Endodermal cell (in vitro differentiated cells): ENCODE measurements at regions not wholly inside any gene's neighbourhood (a gene's known extent, or its start where the extent isn't known, plus 50 kb on each side); places are given as distances from the start of the nearest gene placed in this dataset.
"Not testable (repeated sequence)": the region's sequence is repeated elsewhere in the genome, so short reads cannot be mapped to it uniquely, and the experiment has no call there.

Source experiments
- DNase-seq: peaks from one replicate; pipeline ENCODE4 v3.0.0-alpha.2; 2017
- H3K27ac ChIP-seq: 2 replicates; pipeline ENCODE4 v1.5.1; 2013; ENCODE audit warnings: mild to moderate bottlenecking, low read depth, low read length, moderate library complexity
- H3K27me3 ChIP-seq: 2 replicates; pipeline ENCODE4 v1.6.1; 2013; ENCODE audit warnings: mild to moderate bottlenecking, low read length, moderate library complexity; ENCODE audit not compliant: insufficient read depth, control insufficient read depth, poor library complexity, severe bottlenecking
- H3K36me3 ChIP-seq: 2 replicates; pipeline ENCODE4 v1.7.0; 2013; ENCODE audit warnings: mild to moderate bottlenecking, low read length, moderate library complexity; ENCODE audit not compliant: control insufficient read depth, insufficient read depth
- H3K4me1 ChIP-seq: one replicate; pipeline ENCODE4 v1.7.0; 2013; ENCODE audit warnings: low read length; ENCODE audit not compliant: control insufficient read depth, insufficient read depth
- H3K4me3 ChIP-seq: 2 replicates; pipeline ENCODE4 v1.5.1; 2013; ENCODE audit warnings: mild to moderate bottlenecking, low read length, moderate library complexity
- H3K9ac ChIP-seq: 2 replicates; pipeline ENCODE4 v1.6.1; 2013; ENCODE audit warnings: mild to moderate bottlenecking, low read length, moderate library complexity; ENCODE audit not compliant: poor library complexity, severe bottlenecking; ENCODE audit errors: extremely low read depth
- H3K9me3 ChIP-seq: 2 replicates; pipeline ENCODE4 v1.6.1; 2013; ENCODE audit warnings: mild to moderate bottlenecking, low read length, moderate library complexity; ENCODE audit not compliant: control insufficient read depth
- H3K27ac Mint-ChIP-seq: 2 replicates; pipeline ENCODE4 v1.8.0; 2020; ENCODE audit warnings: mixed read lengths
- H3K27me3 Mint-ChIP-seq: 2 replicates; pipeline ENCODE4 v1.8.0; 2021; ENCODE audit warnings: mild to moderate bottlenecking, mixed read lengths; ENCODE audit not compliant: insufficient read depth
- H3K36me3 Mint-ChIP-seq: 2 replicates; pipeline ENCODE4 v1.8.0; 2020; ENCODE audit warnings: low read depth, mixed read lengths
- H3K4me1 Mint-ChIP-seq: 2 replicates; pipeline ENCODE4 v1.8.0; 2020; ENCODE audit warnings: mixed read lengths
- H3K4me3 Mint-ChIP-seq: 2 replicates; pipeline ENCODE4 v1.8.0; 2020; ENCODE audit warnings: mild to moderate bottlenecking, moderate library complexity, mixed read lengths
- H3K9me3 Mint-ChIP-seq: 2 replicates; pipeline ENCODE4 v1.8.0; 2020; ENCODE audit warnings: mild to moderate bottlenecking, mixed read lengths
- CTCF ChIP-seq: fragments of 200-600 bp; sonication (generic); conservative IDR thresholded peaks from 2 replicates; pipeline ENCODE4 v1.5.0; 2021; ENCODE audit warnings: antibody characterized with exemption, mild to moderate bottlenecking
- WGBS, 2 experiments: methylation state at CpG; one replicate each; pipeline versions ENCODE4 v1.1.5 to v1.1.7; 2013; ENCODE audit warnings: missing lambda C conversion rate in 2 of 2, mixed read lengths in 1 of 2; ENCODE audit not compliant: insufficient coverage in 1 of 2, insufficient read length in 1 of 2; 5-methylcytosine and 5-hydroxymethylcytosine counted together

- WGBS, 2 experiments: 70% methylated on average over 1 of the region's 7 CpGs; no CpG with 5 or more reads in 1 of the 2 experiments
- DNase-seq: peak; percentile 62
- H3K27ac Mint-ChIP-seq: peak overlapping the region; percentile 75
Observed at GRCh38 chr1:206380791-206381610, 89.3 kb upstream of the IKBKE start.

GRCh38 chr1:206384029-206384807, 86.1 kb upstream of the IKBKE start:
- not testable (repeated sequence) for H3K4me3 ChIP-seq, H3K4me1 Mint-ChIP-seq, H3K27me3 Mint-ChIP-seq, H3K27ac ChIP-seq, H3K36me3 Mint-ChIP-seq, H3K27ac Mint-ChIP-seq, H3K9me3 ChIP-seq, H3K27me3 ChIP-seq, H3K36me3 ChIP-seq, H3K4me1 ChIP-seq, H3K9ac ChIP-seq, H3K4me3 Mint-ChIP-seq, H3K9me3 Mint-ChIP-seq
- 84 to 100% methylated on average over 1 to 2 of the region's 11 CpGs for WGBS, 2 experiments
- peak; percentile 64 for TF ChIP-seq CTCF
- DNase-seq: peak; percentile 50

More at GRCh38 chr1:206380791-206381610, 89.3 kb upstream of the IKBKE start:
- H3K9me3 ChIP-seq, H3K9ac ChIP-seq, H3K4me3 Mint-ChIP-seq, H3K4me3 ChIP-seq, H3K4me1 ChIP-seq, H3K9me3 Mint-ChIP-seq, H3K27me3 ChIP-seq, H3K36me3 ChIP-seq, H3K36me3 Mint-ChIP-seq, H3K4me1 Mint-ChIP-seq, H3K27ac ChIP-seq, H3K27me3 Mint-ChIP-seq: not testable (repeated sequence)
- TF ChIP-seq CTCF: peak; percentile 19

- DNase-seq, H3K9ac ChIP-seq, H3K9me3 ChIP-seq, H3K9me3 Mint-ChIP-seq, H3K4me3 Mint-ChIP-seq, H3K27ac ChIP-seq, H3K4me1 Mint-ChIP-seq, H3K36me3 ChIP-seq, H3K27ac Mint-ChIP-seq, H3K4me3 ChIP-seq, H3K27me3 ChIP-seq, H3K4me1 ChIP-seq, H3K27me3 Mint-ChIP-seq, H3K36me3 Mint-ChIP-seq: not testable (repeated sequence)
- 80% methylated on average over 1 of the region's 1 CpG; no CpG with 5 or more reads in 1 of the 2 experiments for WGBS, 2 experiments
Observed at GRCh38 chr1:206384891-206385290, 85.4 kb upstream of the IKBKE start.

GRCh38 chr1:206387631-206388030, 82.6 kb upstream of the IKBKE start:
- H3K27ac Mint-ChIP-seq, H3K9me3 ChIP-seq, H3K4me3 Mint-ChIP-seq, DNase-seq, H3K9me3 Mint-ChIP-seq, H3K27me3 Mint-ChIP-seq, H3K27ac ChIP-seq, H3K4me3 ChIP-seq, H3K4me1 ChIP-seq, H3K36me3 Mint-ChIP-seq, H3K27me3 ChIP-seq, H3K9ac ChIP-seq, H3K4me1 Mint-ChIP-seq, H3K36me3 ChIP-seq: not testable (repeated sequence)
- WGBS, 2 experiments: no CpG with 5 or more reads among the region's 5 CpGs

- not testable (repeated sequence) for H3K9me3 ChIP-seq, H3K9ac ChIP-seq, H3K27ac Mint-ChIP-seq, H3K4me3 ChIP-seq, H3K9me3 Mint-ChIP-seq, H3K27me3 ChIP-seq, H3K27ac ChIP-seq, H3K36me3 Mint-ChIP-seq, H3K4me1 Mint-ChIP-seq, H3K27me3 Mint-ChIP-seq, DNase-seq, H3K4me1 ChIP-seq, H3K36me3 ChIP-seq, H3K4me3 Mint-ChIP-seq
- WGBS, 2 experiments: no CpG with 5 or more reads among the region's 2 CpGs
Observed at GRCh38 chr1:206391903-206392302, 78.4 kb upstream of the IKBKE start.
